SK-N-MC (cell line): ENCODE measurements at regions not wholly inside any gene's neighbourhood (a gene's known extent, or its start where the extent isn't known, plus 50 kb on each side); places are given as distances from the start of the nearest gene placed in this dataset.

Experiments
- EZH2 ChIP-seq: fragments of 200-600 bp; sonication (generic); IDR thresholded peaks from one replicate; pipeline ENCODE4 v1.6.1; 2017; ENCODE audit warnings: antibody characterized with exemption
- POLR2AphosphoS5 ChIP-seq: IDR thresholded peaks from 2 replicates; pipeline ENCODE4 v1.6.1; 2012; ENCODE audit warnings: mild to moderate bottlenecking, low read depth, low read length, borderline replicate concordance

- TF ChIP-seq POLR2AphosphoS5: no peak
- TF ChIP-seq EZH2: no peak
These were observed 894.7 kb upstream of the INTU start for GRCh38 chr4:126737899-126738526.
